ENCODE measurements at regions not wholly inside any gene's neighbourhood (a gene's known extent, or its start where the extent isn't known, plus 50 kb on each side); places are given as distances from the start of the nearest gene placed in this dataset.

- H3K4me3 ChIP-seq (ENCODE audit: low read depth, low read length): no peak overlapping the region
- in situ Hi-C loops (cut with HindIII; ENCODE audit: low sequenced_read_pairs): no loop called here
- no peak for TF ChIP-seq CTCF (IDR thresholded peaks at IDR 0.05; ENCODE audit: low read depth, low read length, missing control alignments)
- no peak for DNase-seq (ENCODE audit: low read depth)
Observed at GRCh38 chr5:163878490-163878889, 373.1 kb downstream of the MAT2B start.

- TF ChIP-seq CTCF (IDR thresholded peaks at IDR 0.05; ENCODE audit: low read depth, low read length, missing control alignments): no peak
- in situ Hi-C loops (cut with HindIII; ENCODE audit: low sequenced_read_pairs): no loop called here
- H3K4me3 ChIP-seq (ENCODE audit: low read depth, low read length): no peak overlapping the region
- peak; percentile 28 for DNase-seq (ENCODE audit: low read depth)
Observed at GRCh38 chr5:163880302-163880701, 374.9 kb downstream of the MAT2B start.

- DNase-seq (ENCODE audit: low read depth): no peak
- in situ Hi-C loops (cut with HindIII; ENCODE audit: low sequenced_read_pairs): no loop called here
- no peak overlapping the region for H3K4me3 ChIP-seq (ENCODE audit: low read depth, low read length)
- TF ChIP-seq CTCF (IDR thresholded peaks at IDR 0.05; ENCODE audit: low read depth, low read length, missing control alignments): no peak
Observed at GRCh38 chr5:163885117-163885516, 379.7 kb downstream of the MAT2B start.

- H3K4me3 ChIP-seq (ENCODE audit: low read depth, low read length): no peak overlapping the region
- no peak for TF ChIP-seq CTCF (IDR thresholded peaks at IDR 0.05; ENCODE audit: low read depth, low read length, missing control alignments)
- in situ Hi-C loops (cut with HindIII; ENCODE audit: low sequenced_read_pairs): no loop called here
- DNase-seq (ENCODE audit: low read depth): no peak
Observed at GRCh38 chr5:163887854-163888253, 382.4 kb downstream of the MAT2B start.

- TF ChIP-seq CTCF (IDR thresholded peaks at IDR 0.05; ENCODE audit: low read depth, low read length, missing control alignments): no peak
- in situ Hi-C loops (cut with HindIII; ENCODE audit: low sequenced_read_pairs): no loop called here
- DNase-seq (ENCODE audit: low read depth): no peak
- H3K4me3 ChIP-seq (ENCODE audit: low read depth, low read length): no peak overlapping the region
Observed at GRCh38 chr5:163888366-163888765, 382.9 kb downstream of the MAT2B start.

GRCh38 chr5:163889369-163889768, 383.9 kb downstream of the MAT2B start:
- no peak overlapping the region for H3K4me3 ChIP-seq (ENCODE audit: low read depth, low read length)
- DNase-seq (ENCODE audit: low read depth): peak; percentile 19
- in situ Hi-C loops (cut with HindIII; ENCODE audit: low sequenced_read_pairs): no loop called here
- no peak for TF ChIP-seq CTCF (IDR thresholded peaks at IDR 0.05; ENCODE audit: low read depth, low read length, missing control alignments)

- H3K4me3 ChIP-seq (ENCODE audit: low read depth, low read length): no peak overlapping the region
- no peak for TF ChIP-seq CTCF (IDR thresholded peaks at IDR 0.05; ENCODE audit: low read depth, low read length, missing control alignments)
- DNase-seq (ENCODE audit: low read depth): no peak
- in situ Hi-C loops (cut with HindIII; ENCODE audit: low sequenced_read_pairs): no loop called here
Observed at GRCh38 chr5:163890261-163890660, 384.8 kb downstream of the MAT2B start.

Measured in astrocyte of the cerebellum (primary cell).